Calu3 (cell line): ENCODE measurements at regions not wholly inside any gene's neighbourhood (a gene's known extent, or its start where the extent isn't known, plus 50 kb on each side); places are given as distances from the start of the nearest gene placed in this dataset.

Experiments
- BruUV-seq: library from RNA; stranded (reverse); fragments of 400-500 nt; replicated peaks from 2 replicates; lab custom pipeline; 2021; lab: Mats Ljungman, UMichigan
- CTCF ChIA-PET: fragments of 300-600 bp; sonication (Branson Sonifier 250); formaldehyde crosslinking; loops from one replicate; lab custom pipeline; 2022; ENCODE audit warnings: antibody characterized with exemption; lab: Charles Lee
- DNase-seq: peaks from one replicate; pipeline ENCODE4 v3.0.0; 2022
- H3K27ac Mint-ChIP-seq: one replicate; pipeline ENCODE4 v1.8.0; 2022; ENCODE audit warnings: mixed read lengths; ENCODE audit not compliant: unreplicated experiment
- H3K27me3 Mint-ChIP-seq: one replicate; pipeline ENCODE4 v1.8.0; 2022; ENCODE audit warnings: mixed read lengths; ENCODE audit not compliant: unreplicated experiment
- H3K36me3 Mint-ChIP-seq: one replicate; pipeline ENCODE4 v1.8.0; 2022; ENCODE audit warnings: mild to moderate bottlenecking, moderate library complexity, mixed read lengths; ENCODE audit not compliant: insufficient read depth, unreplicated experiment
- H3K4me1 Mint-ChIP-seq: one replicate; pipeline ENCODE4 v1.8.0; 2022; ENCODE audit warnings: mild to moderate bottlenecking, low read depth, mixed read lengths; ENCODE audit not compliant: unreplicated experiment
- H3K4me3 Mint-ChIP-seq: one replicate; pipeline ENCODE4 v1.8.0; 2022; ENCODE audit warnings: mild to moderate bottlenecking, low read depth, moderate library complexity, mixed read lengths; ENCODE audit not compliant: unreplicated experiment
- H3K9me3 Mint-ChIP-seq: one replicate; pipeline ENCODE4 v1.8.0; 2022; ENCODE audit warnings: low read depth, mixed read lengths; ENCODE audit not compliant: unreplicated experiment
- CTCF ChIP-seq: fragments of 200-600 bp; IDR thresholded peaks from one replicate; pipeline ENCODE4 v1.8.0; 2022; ENCODE audit warnings: antibody characterized with exemption; ENCODE audit not compliant: unreplicated experiment
- intact Hi-C: fragments of 100-400 bp; cut with micrococcal nuclease; formaldehyde crosslinking; loops from one replicate; pipeline ENCODE4 v1.10.0; 2022; ENCODE audit not compliant: unreplicated experiment

GRCh38 chr4:3673716-3674478, 92.3 kb upstream of the ADRA2C start:
- Mint-ChIP-seq H3K27ac (no peak overlapping the region), H3K36me3 (no peaks in the 10 kb centered on the region), H3K9me3 (no peaks in the 10 kb centered on the region), H3K4me3 (no peak overlapping the region), H3K27me3 (peaks cover 91% of the 10 kb centered on the region), H3K4me1 (no peaks in the 10 kb centered on the region)
- intact Hi-C loops, result no loop called here
- DNase-seq, result no peak
- CTCF ChIA-PET, result no interaction called here
- no TSS peak for BruUV-seq
- TF ChIP-seq CTCF, result no peak

- peaks cover 91% of the 10 kb centered on the region for H3K27me3 Mint-ChIP-seq
- no peaks in the 10 kb centered on the region for H3K4me1 Mint-ChIP-seq
- TF ChIP-seq CTCF, result no peak
- H3K27ac Mint-ChIP-seq, result no peak overlapping the region
- CTCF ChIA-PET, result interaction anchor here (0.7 kb wide), 1 partner anchor 64 kb away, joined by 3 read pairs; no protein-coding TSS in a partner anchor
- no peak overlapping the region for H3K4me3 Mint-ChIP-seq
- BruUV-seq, result no TSS peak
- no peaks in the 10 kb centered on the region for H3K9me3 Mint-ChIP-seq
- no peaks in the 10 kb centered on the region for H3K36me3 Mint-ChIP-seq
- no peak for DNase-seq
- intact Hi-C loops, result no loop called here
Measured at GRCh38 chr4:3673176-3673575, 93.0 kb upstream of the ADRA2C start.

GRCh38 chr4:3672465-3672831, 93.7 kb upstream of the ADRA2C start:
- no TSS peak for BruUV-seq
- Mint-ChIP-seq H3K4me3 (no peak overlapping the region), H3K4me1 (no peaks in the 10 kb centered on the region), H3K27ac (no peak overlapping the region), H3K36me3 (no peaks in the 10 kb centered on the region), H3K9me3 (no peaks in the 10 kb centered on the region), H3K27me3 (peaks cover 91% of the 10 kb centered on the region)
- DNase-seq, result no peak
- CTCF ChIA-PET, result interaction anchor here (0.7 kb wide), 1 partner anchor 65 kb away, joined by 3 read pairs; no protein-coding TSS in a partner anchor
- TF ChIP-seq CTCF, result no peak
- intact Hi-C loops, result no loop called here

GRCh38 chr4:3671571-3672464, 94.4 kb upstream of the ADRA2C start:
- CTCF ChIA-PET, result no interaction called here

More at GRCh38 chr4:3671571-3672464, 94.4 kb upstream of the ADRA2C start:
- Mint-ChIP-seq H3K27ac (no peak overlapping the region), H3K36me3 (no peaks in the 10 kb centered on the region), H3K4me1 (no peaks in the 10 kb centered on the region), H3K9me3 (no peaks in the 10 kb centered on the region), H3K4me3 (no peak overlapping the region), H3K27me3 (peaks cover 91% of the 10 kb centered on the region)
- no peak for DNase-seq
- TF ChIP-seq CTCF, result no peak
- BruUV-seq, result no TSS peak
- intact Hi-C loops, result no loop called here
